ENCODE measurements at regions not wholly inside any gene's neighbourhood (a gene's known extent, or its start where the extent isn't known, plus 50 kb on each side); places are given as distances from the start of the nearest gene placed in this dataset.
"Not testable (repeated sequence)": the region's sequence is repeated elsewhere in the genome, so short reads cannot be mapped to it uniquely, and the experiment has no call there.

GRCh38 chr10:36026081-36026480 is 384.0 kb upstream of the FZD8 start:
- no peak for DNase-seq

GRCh38 chr10:36023939-36024338 is 381.8 kb upstream of the FZD8 start:
- DNase-seq, result no peak

- no peak for DNase-seq
Observed at GRCh38 chr10:36021096-36021495, 379.0 kb upstream of the FZD8 start.

GRCh38 chr10:36019749-36020148 is 377.7 kb upstream of the FZD8 start:
- DNase-seq, result no peak

- no peak for DNase-seq
Observed at GRCh38 chr10:36018996-36019395, 376.9 kb upstream of the FZD8 start.

GRCh38 chr10:36017137-36017536 is 375.0 kb upstream of the FZD8 start:
- DNase-seq, result no peak

GRCh38 chr10:36007369-36007768 is 365.3 kb upstream of the FZD8 start:
- no peak for DNase-seq

GRCh38 chr10:36003688-36004087 is 361.6 kb upstream of the FZD8 start:
- no peak for DNase-seq

GRCh38 chr10:36003031-36003600 is 361.0 kb upstream of the FZD8 start:
- no peak for DNase-seq

- DNase-seq, result no peak
Observed at GRCh38 chr10:36002445-36002844, 360.3 kb upstream of the FZD8 start.

- DNase-seq, result not testable (repeated sequence)
Observed at GRCh38 chr10:36000754-36001153, 358.7 kb upstream of the FZD8 start.

- no peak for DNase-seq
Observed at GRCh38 chr10:35998026-35998425, 355.9 kb upstream of the FZD8 start.

- no peak for DNase-seq
Observed at GRCh38 chr10:35995485-35995884, 353.4 kb upstream of the FZD8 start.

- DNase-seq, result no peak
Observed at GRCh38 chr10:35993591-35994515, 351.8 kb upstream of the FZD8 start.

- no peak for DNase-seq
Observed at GRCh38 chr10:35992107-35992506, 350.0 kb upstream of the FZD8 start.

GRCh38 chr10:35986756-35987502 is 344.8 kb upstream of the FZD8 start:
- no peak for DNase-seq

- no peak for DNase-seq
Observed at GRCh38 chr10:35979116-35979515, 337.0 kb upstream of the FZD8 start.

- not testable (repeated sequence) for DNase-seq
Observed at GRCh38 chr10:35973912-35974591, 332.0 kb upstream of the FZD8 start.

GRCh38 chr10:35972275-35972674 is 330.2 kb upstream of the FZD8 start:
- no peak for DNase-seq

GRCh38 chr10:35971397-35971796 is 329.3 kb upstream of the FZD8 start:
- no peak for DNase-seq

- no peak for DNase-seq
Observed at GRCh38 chr10:35963685-35964084, 321.6 kb upstream of the FZD8 start.

- DNase-seq, result no peak
Observed at GRCh38 chr10:35961501-35961900, 319.4 kb upstream of the FZD8 start.

- DNase-seq, result no peak
Observed at GRCh38 chr10:35959252-35959651, 317.2 kb upstream of the FZD8 start.

Measured in stimulated activated CD4-positive, alpha-beta T cell treated with anti-CD3 and anti-CD28 coated beads, Interleukin-2, amount 100 ng/mL, for 24 hours (primary cell).